ENCODE measurements at regions not wholly inside any gene's neighbourhood (a gene's known extent, or its start where the extent isn't known, plus 50 kb on each side); places are given as distances from the start of the nearest gene placed in this dataset.

DNA sequence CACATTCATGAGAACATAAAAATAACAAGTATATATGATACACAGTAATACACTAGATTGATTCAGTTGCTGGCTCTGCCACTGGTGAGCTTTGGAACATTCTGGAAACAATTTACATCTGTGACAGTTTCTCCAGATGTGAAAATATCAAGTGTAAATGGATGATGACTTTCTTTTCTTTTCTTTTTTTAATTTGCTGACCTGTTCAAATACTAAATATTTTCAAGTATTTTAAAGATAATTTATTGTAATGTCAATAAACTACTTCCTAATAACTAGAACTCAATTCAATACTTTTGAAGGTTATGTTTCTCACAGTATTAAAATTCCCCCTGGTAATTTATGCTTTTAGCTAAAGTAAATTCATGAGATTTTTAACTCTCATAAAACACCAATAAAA, 180.3 kb downstream of the CRPPA start:
- Mint-ChIP-seq H3K9me3 (no peaks in the 10 kb centered on the region), H3K36me3 (ENCODE audit: low read depth) (no peaks in the 10 kb centered on the region), H3K27me3 (no peaks in the 10 kb centered on the region), H3K27ac (no peak overlapping the region), H3K4me1 (ENCODE audit: low read depth) (no peaks in the 10 kb centered on the region), H3K4me3 (no peak overlapping the region)
- POLR2A ChIA-PET: no interaction called here
- TF ChIP-seq CTCF (IDR thresholded peaks at IDR 0.05): no peak
- no peak for DNase-seq
- intact Hi-C loops (cut with micrococcal nuclease): no loop called here
- ATAC-seq: no peak
- CTCF ChIA-PET: no interaction called here

DNA sequence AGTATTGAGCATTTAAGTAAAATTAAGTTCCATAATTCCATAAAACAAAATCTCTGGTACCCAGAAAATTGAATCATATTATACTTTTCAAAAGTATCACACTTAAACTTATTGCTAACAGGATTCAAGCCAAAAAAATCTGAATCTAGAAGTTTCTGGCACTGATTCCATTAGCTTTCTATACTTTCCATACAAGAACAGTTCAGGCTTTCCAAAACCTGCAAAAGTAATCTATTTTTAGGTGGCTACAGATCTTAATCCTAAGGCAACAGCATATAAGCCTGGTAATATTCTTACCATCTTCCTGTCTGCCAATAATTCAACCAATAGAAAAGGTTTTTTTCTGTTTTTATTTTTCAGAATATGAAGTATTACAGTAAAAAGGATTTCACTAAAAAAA, 185.0 kb downstream of the CRPPA start:
- POLR2A ChIA-PET: no interaction called here
- Mint-ChIP-seq H3K4me1 (ENCODE audit: low read depth) (no peaks in the 10 kb centered on the region), H3K9me3 (peaks cover 15% of the 10 kb centered on the region), H3K4me3 (no peak overlapping the region), H3K27me3 (no peaks in the 10 kb centered on the region), H3K27ac (no peak overlapping the region), H3K36me3 (ENCODE audit: low read depth) (peaks cover 3% of the 10 kb centered on the region)
- DNase-seq (no peak), ATAC-seq (no peak)
- CTCF ChIA-PET: no interaction called here
- intact Hi-C loops (cut with micrococcal nuclease): no loop called here
- no peak for TF ChIP-seq CTCF (IDR thresholded peaks at IDR 0.05)

GRCh38 chr7:16235147-16236114, 185.9 kb downstream of the CRPPA start:
- Mint-ChIP-seq H3K36me3 (ENCODE audit: low read depth) (peaks cover 3% of the 10 kb centered on the region), H3K27me3 (no peaks in the 10 kb centered on the region), H3K4me3 (no peak overlapping the region), H3K27ac (no peak overlapping the region), H3K9me3 (peaks cover 22% of the 10 kb centered on the region), H3K4me1 (ENCODE audit: low read depth) (no peaks in the 10 kb centered on the region)
- ATAC-seq (no peak), DNase-seq (no peak)
- CTCF ChIA-PET: no interaction called here
- intact Hi-C loops (cut with micrococcal nuclease): no loop called here
- POLR2A ChIA-PET: no interaction called here
- TF ChIP-seq CTCF (IDR thresholded peaks at IDR 0.05): no peak

DNA sequence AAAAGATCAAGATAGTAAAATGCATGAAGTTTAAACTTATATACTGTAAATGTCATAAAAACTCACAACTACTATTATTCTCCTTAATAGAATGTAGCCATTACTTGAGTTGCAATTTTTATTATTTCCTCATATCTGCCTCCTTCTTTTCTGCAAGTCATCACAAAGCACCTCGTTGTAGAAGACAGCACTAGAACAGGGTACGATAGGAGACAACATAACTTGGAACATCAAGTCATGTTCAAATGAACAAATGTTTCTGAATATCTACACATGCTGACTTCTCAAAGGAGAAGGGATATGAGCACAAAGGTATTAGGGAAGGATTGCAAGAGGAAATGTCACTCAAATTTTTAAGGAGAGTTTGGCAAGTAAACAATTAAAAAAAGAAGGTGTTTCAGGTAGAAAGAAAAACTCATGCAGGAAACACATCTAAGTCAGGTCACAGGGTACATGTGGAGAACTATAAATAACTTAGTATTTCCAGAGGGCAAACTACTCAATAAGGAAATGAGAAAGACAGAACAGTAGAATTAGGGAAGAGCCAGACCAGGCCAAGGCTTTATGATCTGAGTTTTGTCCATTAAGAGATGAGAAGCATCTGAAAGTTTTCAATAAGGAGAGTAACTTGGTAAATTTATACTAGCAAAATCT, 186.7 kb downstream of the CRPPA start:
- Mint-ChIP-seq H3K4me1 (ENCODE audit: low read depth) (no peaks in the 10 kb centered on the region), H3K4me3 (no peak overlapping the region), H3K9me3 (peaks cover 29% of the 10 kb centered on the region), H3K36me3 (ENCODE audit: low read depth) (peaks cover 3% of the 10 kb centered on the region), H3K27me3 (no peaks in the 10 kb centered on the region), H3K27ac (no peak overlapping the region)
- ATAC-seq: no peak
- no peak for TF ChIP-seq CTCF (IDR thresholded peaks at IDR 0.05)
- ChIA-PET POLR2A (no interaction called here), CTCF (no interaction called here)
- DNase-seq: no peak
- intact Hi-C loops (cut with micrococcal nuclease): no loop called here

GRCh38 chr7:16233517-16233916, 187.8 kb downstream of the CRPPA start:
- CTCF ChIA-PET: no interaction called here
- no peak for ATAC-seq
- peaks cover 35% of the 10 kb centered on the region for H3K9me3 Mint-ChIP-seq

More at GRCh38 chr7:16233517-16233916, 187.8 kb downstream of the CRPPA start:
- H3K4me1 Mint-ChIP-seq (ENCODE audit: low read depth): no peaks in the 10 kb centered on the region
- no peak overlapping the region for H3K4me3 Mint-ChIP-seq
- intact Hi-C loops (cut with micrococcal nuclease): no loop called here
- no peak for DNase-seq
- POLR2A ChIA-PET: no interaction called here
- peaks cover 4% of the 10 kb centered on the region for H3K36me3 Mint-ChIP-seq (ENCODE audit: low read depth)
- H3K27me3 Mint-ChIP-seq: no peaks in the 10 kb centered on the region
- TF ChIP-seq CTCF (IDR thresholded peaks at IDR 0.05): no peak
- no peak overlapping the region for H3K27ac Mint-ChIP-seq
